Left lung (tissue), 4 donors: ENCODE measurements at regions not wholly inside any gene's neighbourhood (a gene's known extent, or its start where the extent isn't known, plus 50 kb on each side); places are given as distances from the start of the nearest gene placed in this dataset.
"Not testable (repeated sequence)": the region's sequence is repeated elsewhere in the genome, so short reads cannot be mapped to it uniquely, and the experiment has no call there.

Source experiments
- ATAC-seq: fragments of 200-7000 bp; cut with Tn5 transposase; one replicate; pipeline ENCODE4 v1.9.1; 2020; ENCODE audit warnings: moderate library complexity
- DNase-seq, 4 donors: peaks; one replicate each; pipeline ENCODE4 v3.0.0-alpha.2; 2013 to 2020
- H3K27ac ChIP-seq, 2 donors: fragments of 200-600 bp; sonication (generic) in 1 of 2; one replicate each; pipeline versions ENCODE4 v1.5.0 to v1.8.0; 2020 to 2021
- H3K27me3 ChIP-seq, 2 donors: fragments of 200-600 bp; sonication (generic) in 1 of 2; one replicate each; pipeline versions ENCODE4 v1.5.0 to v1.8.0; 2020 to 2021
- H3K36me3 ChIP-seq, 2 donors: fragments of 200-600 bp; sonication (generic) in 1 of 2; one replicate each; pipeline versions ENCODE4 v1.5.0 to v1.8.0; 2020 to 2021
- H3K4me1 ChIP-seq, 2 donors: fragments of 200-600 bp; one replicate each; pipeline ENCODE4 v1.8.0; 2021
- H3K4me3 ChIP-seq, 2 donors: fragments of 200-600 bp; sonication (generic) in 1 of 2; one replicate each; pipeline versions ENCODE4 v1.5.0 to v1.8.0; 2020 to 2021; ENCODE audit warnings: mild to moderate bottlenecking in 1 of 2
- H3K9me3 ChIP-seq, 2 donors: fragments of 200-600 bp; sonication (generic) in 1 of 2; one replicate each; pipeline versions ENCODE4 v1.5.0 to v1.8.0; 2020 to 2021
- intact Hi-C, 2 donors: fragments of 100-400 bp; cut with DNase I; formaldehyde crosslinking; loops; one replicate each; pipeline versions ENCODE4 v1.11.2 to v1.14.2; 2022
- donor health status: DM: no; HTN: yes; CAD: no.
- donor health status: DM: no; HTN: no; CAD: no.

DNA sequence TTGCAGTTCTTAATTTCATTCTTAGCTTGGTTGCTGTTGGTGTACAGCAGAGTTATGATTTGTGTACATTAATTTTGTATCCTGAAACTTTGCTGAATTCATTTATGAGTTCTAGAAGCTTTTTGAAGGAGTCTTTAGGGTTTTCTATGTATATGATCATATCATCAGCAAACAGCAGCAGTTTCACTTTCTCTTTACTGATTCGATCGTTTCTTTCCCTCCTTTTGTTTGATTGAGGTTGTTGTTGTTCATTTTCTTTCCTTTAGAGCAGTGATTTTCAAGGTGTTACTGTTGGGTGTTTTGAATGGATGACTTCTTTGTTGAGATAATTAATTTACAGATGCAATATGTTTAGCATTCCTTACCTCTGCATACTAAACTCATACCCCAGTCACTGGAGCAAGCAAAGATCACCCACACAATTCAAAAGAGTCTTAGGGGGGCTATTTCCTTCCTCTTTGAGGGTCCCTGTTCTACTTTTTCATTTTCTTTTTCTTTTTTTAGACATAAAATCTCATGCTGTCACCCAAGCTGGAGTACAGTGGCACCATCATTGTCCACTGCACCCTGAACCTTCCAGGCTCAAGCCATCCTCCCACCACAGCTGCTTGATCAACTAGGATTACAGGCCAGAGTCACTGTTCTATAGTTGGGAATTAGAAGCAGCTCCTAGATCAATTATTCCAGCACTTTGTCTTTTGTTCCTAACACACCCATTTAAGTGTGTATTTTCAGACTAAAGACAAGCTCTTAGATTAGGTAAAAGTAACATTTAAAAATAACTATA, 115.8 kb upstream of the GPR39 start:
- DNase-seq, H3K27ac ChIP-seq, H3K27me3 ChIP-seq, H3K36me3 ChIP-seq, H3K9me3 ChIP-seq, H3K4me3 ChIP-seq, ATAC-seq, intact Hi-C loops, H3K4me1 ChIP-seq: not testable (repeated sequence)

DNA sequence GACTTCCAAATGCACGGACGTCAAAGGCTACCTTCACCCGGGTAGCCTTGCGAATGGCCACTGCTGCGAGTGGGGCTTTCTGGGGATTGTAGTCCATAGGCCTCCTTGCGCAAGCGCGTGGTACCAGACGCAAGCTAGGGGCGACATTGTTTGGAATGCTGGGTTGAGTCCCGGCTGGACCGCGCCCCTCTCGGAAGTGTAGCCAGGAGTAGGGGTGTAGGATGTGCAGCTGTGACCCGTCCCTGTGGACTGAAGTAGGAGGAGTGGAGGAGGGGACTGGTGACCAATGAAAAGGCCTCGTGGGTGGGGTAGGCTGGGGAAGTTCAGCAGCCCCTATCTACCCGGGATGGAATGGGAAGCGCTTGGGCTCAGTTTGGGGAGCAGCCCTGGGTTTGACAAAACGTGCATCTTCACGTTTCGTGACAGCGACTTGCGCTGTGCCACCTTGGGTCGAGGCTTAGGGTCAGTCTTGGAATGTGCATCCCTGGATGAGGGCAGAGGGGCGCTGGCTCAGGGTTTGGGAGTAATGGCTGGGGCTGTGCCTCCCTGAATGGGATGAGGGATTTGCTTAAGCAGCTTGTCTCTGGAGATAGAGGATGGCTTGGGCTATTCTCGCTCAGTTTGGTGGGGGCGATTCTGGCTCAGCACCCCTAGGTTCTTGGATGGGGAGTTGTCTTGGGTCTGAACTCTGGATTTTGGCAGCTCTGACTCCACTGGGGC, 111.8 kb upstream of the GPR39 start:
- H3K9me3 ChIP-seq, H3K27me3 ChIP-seq, H3K27ac ChIP-seq, H3K4me1 ChIP-seq, intact Hi-C loops, H3K36me3 ChIP-seq: not testable (repeated sequence)
- DNase-seq, result peak; percentile 45 to 83 (median 72)
- ATAC-seq, result peak; percentile 99
- H3K4me3 ChIP-seq, result peak overlapping the region in 1 of 2 donors; percentile 14

DNA sequence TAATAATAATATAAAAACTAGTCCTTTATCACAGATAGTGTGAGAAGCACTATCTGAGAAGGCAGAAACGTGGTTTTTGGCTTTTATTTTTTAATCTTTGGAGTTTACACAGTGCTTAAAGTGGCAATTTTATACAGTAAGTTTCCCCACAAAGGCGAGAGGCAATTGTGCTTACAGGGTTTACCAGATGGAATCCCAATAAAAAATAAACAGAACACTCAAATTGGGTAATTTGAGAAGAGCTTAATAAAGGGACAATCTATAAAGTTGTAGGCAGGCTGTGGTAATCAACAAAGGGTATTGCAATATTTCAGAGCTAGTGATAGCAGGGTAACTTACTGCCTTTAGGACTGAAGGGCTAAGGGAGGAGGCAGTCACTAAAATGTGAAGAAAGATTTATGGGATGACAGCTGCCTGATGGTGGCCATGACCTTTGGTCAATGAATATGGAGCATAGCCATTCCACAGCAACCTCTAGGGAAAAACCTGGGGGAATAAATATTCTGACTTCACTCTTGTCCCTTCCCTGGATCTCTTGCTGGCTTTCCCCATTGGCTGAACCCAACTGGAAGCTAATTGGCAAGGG, 108.9 kb upstream of the GPR39 start:
- H3K4me1 ChIP-seq, intact Hi-C loops, ATAC-seq, H3K27ac ChIP-seq, H3K9me3 ChIP-seq, DNase-seq, H3K4me3 ChIP-seq, H3K27me3 ChIP-seq, H3K36me3 ChIP-seq: not testable (repeated sequence)

- DNase-seq, ATAC-seq, H3K27ac ChIP-seq, H3K4me1 ChIP-seq, H3K9me3 ChIP-seq, H3K4me3 ChIP-seq, intact Hi-C loops, H3K27me3 ChIP-seq, H3K36me3 ChIP-seq: not testable (repeated sequence)
Measured at GRCh38 chr2:132309203-132309602, 107.4 kb upstream of the GPR39 start.

DNA sequence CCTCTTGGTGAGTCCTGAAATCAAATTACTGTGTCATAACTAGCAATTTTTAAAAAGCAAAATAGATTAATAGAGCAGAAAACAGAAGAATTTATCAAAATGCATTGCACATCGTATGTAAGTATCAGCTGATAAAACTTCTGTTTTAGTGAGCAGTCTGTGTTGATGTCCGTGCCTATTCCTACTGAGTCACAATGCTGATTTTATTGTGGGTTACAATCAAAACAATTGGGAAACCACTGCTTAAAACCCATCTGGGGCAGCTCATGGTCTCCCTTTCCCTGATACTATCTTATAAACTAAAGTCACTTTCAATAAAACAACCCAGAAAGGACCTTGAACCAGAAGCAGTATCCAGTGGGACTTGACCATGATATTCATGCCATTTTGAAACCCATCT, 101.1 kb upstream of the GPR39 start:
- H3K27me3 ChIP-seq, DNase-seq, H3K36me3 ChIP-seq, H3K9me3 ChIP-seq, ATAC-seq, H3K4me1 ChIP-seq, H3K27ac ChIP-seq, H3K4me3 ChIP-seq, intact Hi-C loops: not testable (repeated sequence)

DNA sequence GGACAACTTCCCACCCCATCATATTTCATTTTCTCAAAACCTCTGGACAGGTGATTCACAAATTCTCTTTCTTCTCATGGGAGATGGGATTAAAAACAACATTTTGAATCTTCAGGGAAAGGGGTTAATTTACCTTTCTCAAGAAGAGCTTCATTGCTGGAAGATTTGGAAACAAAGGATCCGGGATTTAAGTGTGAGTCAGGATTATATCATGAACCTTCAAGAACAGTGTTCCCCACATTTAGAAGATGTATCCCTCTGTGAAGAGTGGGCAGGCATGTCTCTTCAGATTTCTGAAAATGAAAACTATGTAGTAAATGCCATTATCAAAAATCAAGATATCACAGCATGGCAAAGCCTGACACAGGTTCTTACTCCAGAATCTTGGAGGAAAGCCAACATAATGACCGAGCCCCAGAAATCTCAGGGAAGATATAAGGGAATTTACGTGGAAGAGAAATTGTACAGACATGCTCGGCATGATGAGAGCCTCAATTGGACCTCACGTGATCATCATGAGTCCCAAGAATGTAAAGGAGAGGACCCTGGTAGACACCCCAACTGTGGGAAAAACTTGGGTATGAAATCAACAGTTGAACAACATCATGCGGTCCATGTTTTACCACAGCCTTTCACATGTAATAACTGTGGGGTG, 99.5 kb upstream of the GPR39 start:
- intact Hi-C loops, DNase-seq, H3K27ac ChIP-seq, H3K27me3 ChIP-seq, H3K9me3 ChIP-seq, H3K4me1 ChIP-seq, H3K4me3 ChIP-seq, ATAC-seq, H3K36me3 ChIP-seq: not testable (repeated sequence)

- intact Hi-C loops, H3K4me1 ChIP-seq, H3K27me3 ChIP-seq, ATAC-seq, H3K9me3 ChIP-seq, H3K27ac ChIP-seq, DNase-seq, H3K4me3 ChIP-seq, H3K36me3 ChIP-seq: not testable (repeated sequence)
Measured at GRCh38 chr2:132318481-132318880, 98.1 kb upstream of the GPR39 start.

DNA sequence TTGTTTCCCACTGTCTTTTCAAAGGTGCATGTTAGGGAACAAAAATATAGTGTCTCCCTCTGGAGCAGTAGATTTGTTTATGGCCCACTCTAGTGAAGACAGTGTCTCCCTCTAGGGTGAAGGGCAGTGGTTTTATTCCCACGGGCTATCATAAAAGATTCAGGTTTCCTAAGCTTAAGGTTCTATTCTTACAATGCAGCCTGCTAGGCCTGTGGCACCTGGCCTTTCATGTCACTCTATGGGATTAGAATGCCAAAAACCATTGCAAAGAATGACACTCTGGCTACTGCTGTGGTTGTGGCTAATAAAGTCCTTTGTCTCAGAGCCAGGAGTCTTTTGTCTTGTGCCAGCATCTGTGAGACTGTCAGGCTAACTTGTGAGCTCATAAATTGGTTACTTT, 92.6 kb upstream of the GPR39 start:
- H3K9me3 ChIP-seq, H3K36me3 ChIP-seq, H3K4me1 ChIP-seq, H3K4me3 ChIP-seq, intact Hi-C loops, ATAC-seq, DNase-seq, H3K27ac ChIP-seq, H3K27me3 ChIP-seq: not testable (repeated sequence)

- H3K4me3 ChIP-seq, H3K9me3 ChIP-seq, intact Hi-C loops, H3K4me1 ChIP-seq, H3K36me3 ChIP-seq, H3K27me3 ChIP-seq, DNase-seq, H3K27ac ChIP-seq: not testable (repeated sequence)
- peak; percentile 45 for ATAC-seq
Measured at GRCh38 chr2:132332345-132333033, 84.1 kb upstream of the GPR39 start.

DNA sequence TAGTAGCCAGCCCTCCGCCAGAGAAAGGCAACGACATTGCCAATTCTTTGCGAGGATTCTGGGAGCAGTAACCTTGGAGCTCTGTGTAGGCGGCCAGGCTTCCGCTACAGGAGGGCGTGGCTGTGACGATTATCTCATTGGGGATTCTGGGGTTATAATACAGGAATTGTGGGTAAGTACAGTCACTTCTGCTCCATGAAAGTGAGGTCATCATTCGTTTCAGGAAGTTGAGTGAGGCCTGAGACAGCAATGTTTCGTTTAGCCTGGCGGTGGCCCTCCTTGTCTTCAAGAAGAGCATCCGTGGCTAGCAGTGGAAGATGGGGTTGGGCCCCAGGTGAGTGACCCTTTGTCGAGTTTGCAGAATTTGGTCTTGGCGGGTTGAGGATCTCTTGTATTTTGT, 79.5 kb upstream of the GPR39 start:
- H3K4me3 ChIP-seq, DNase-seq, H3K27ac ChIP-seq, H3K4me1 ChIP-seq, intact Hi-C loops, ATAC-seq, H3K36me3 ChIP-seq, H3K27me3 ChIP-seq, H3K9me3 ChIP-seq: not testable (repeated sequence)

GRCh38 chr2:132337844-132338243, 78.8 kb upstream of the GPR39 start:
- H3K4me1 ChIP-seq, H3K27ac ChIP-seq, H3K36me3 ChIP-seq, H3K9me3 ChIP-seq, DNase-seq, H3K4me3 ChIP-seq, intact Hi-C loops, ATAC-seq, H3K27me3 ChIP-seq: not testable (repeated sequence)

DNA sequence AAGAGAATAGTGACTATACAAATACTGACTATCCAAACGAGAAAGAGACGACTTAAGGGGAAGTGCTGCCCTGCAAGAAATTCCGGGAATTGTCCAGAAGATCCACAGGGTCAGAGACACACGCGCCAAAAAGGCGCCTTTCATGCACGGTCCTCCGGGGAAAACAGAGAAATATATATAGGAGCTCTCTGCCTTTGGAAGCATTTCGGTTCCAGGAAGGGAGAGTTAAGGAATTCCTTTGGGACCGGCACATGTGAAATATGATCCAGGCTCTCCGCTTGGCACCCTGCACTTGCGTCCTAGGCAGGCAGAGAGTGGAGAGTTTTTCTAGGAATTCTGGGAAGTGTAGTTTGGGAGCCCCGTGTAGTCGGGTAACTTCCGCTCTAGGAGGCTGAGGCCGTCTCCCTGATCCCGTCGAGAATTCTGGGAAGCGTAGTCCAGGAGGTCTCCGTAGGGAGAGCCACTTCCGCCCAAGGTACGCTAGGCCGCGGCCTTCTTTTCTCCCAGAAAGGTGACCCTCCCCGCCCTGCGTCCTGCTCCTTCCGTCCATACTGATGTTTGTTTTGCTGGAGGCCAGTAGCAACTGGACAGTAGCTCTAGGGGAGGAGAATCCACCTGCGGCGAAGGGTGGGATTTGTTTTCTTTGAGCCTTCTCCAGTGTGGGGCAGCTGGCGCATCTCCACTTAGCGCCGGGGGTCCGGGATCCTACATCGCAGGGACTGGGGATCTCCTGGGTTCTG, 69.4 kb upstream of the GPR39 start:
- ATAC-seq, result peak; percentile 100
- H3K36me3 ChIP-seq, intact Hi-C loops, H3K4me1 ChIP-seq, H3K27me3 ChIP-seq, H3K9me3 ChIP-seq: not testable (repeated sequence)
- Histone ChIP-seq H3K4me3 (peak overlapping the region; percentile 22 to 32), H3K27ac (peak overlapping the region; percentile 60 to 67)
- peak; percentile 57 to 84 (median 80) for DNase-seq
